ENCODE measurements at regions not wholly inside any gene's neighbourhood (a gene's known extent, or its start where the extent isn't known, plus 50 kb on each side); places are given as distances from the start of the nearest gene placed in this dataset.
"Not testable (repeated sequence)": the region's sequence is repeated elsewhere in the genome, so short reads cannot be mapped to it uniquely, and the experiment has no call there.

DNA sequence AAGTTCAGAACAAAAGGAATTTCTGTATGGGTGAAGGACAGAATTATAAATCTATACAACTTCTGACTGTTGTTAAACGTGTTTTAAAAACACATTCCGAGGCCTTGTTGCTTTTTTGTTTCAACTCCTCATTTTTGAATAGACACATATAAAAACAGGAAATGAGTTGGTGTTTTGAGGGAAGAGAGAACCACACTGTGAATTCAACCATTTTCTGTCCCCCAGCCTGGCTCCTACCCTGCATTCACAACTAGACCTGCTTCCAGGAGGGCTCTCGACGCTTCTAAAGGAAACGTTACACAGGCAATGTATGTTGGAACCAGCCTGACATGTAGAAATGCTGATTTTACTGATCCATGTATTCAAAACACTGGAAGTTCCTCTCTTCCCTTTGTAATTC is 76.5 kb downstream of the OR13A1 start:
- no peaks in the 10 kb centered on the region for H3K9me3 ChIP-seq (ENCODE audit: control insufficient read depth, insufficient read depth, low read length)
- H3K27me3 ChIP-seq (ENCODE audit: control insufficient read depth, insufficient read depth, low read length), result no peaks in the 10 kb centered on the region
- no peaks in the 10 kb centered on the region for H3K36me3 ChIP-seq (ENCODE audit: control insufficient read depth, insufficient read depth, low read length)
- H3K4me1 ChIP-seq (ENCODE audit: control insufficient read depth, insufficient read depth, low read length), result peaks cover 11% of the 10 kb centered on the region
- H3K9ac ChIP-seq (ENCODE audit: low read depth, low read length), result no peak overlapping the region
- H3K4me3 ChIP-seq (ENCODE audit: low read depth, low read length), result no peak overlapping the region

DNA sequence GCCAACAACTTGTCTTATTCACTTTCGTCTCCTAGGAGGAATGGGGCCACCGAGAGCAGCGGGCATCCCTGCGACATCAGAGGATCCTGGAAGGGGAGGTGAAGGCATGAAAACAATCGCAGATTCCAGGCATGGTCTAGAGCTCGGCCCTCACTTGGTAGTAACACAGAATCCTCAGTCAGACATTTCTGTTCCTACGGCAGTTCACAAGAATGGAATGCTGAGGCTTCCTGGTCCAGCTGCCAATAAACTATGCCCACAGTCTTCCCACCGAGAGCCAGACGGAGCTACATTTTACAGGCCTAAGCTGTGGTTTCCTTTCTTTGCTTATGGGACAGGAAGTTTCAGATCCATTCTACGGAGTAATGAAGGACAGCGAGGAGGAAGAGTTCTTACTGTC is 75.8 kb downstream of the OR13A1 start:
- Histone ChIP-seq H3K27me3 (ENCODE audit: control insufficient read depth, insufficient read depth, low read length) (no peaks in the 10 kb centered on the region), H3K4me3 (ENCODE audit: low read depth, low read length) (no peak overlapping the region), H3K9ac (ENCODE audit: low read depth, low read length) (no peak overlapping the region), H3K4me1 (ENCODE audit: control insufficient read depth, insufficient read depth, low read length) (peaks cover 11% of the 10 kb centered on the region), H3K9me3 (ENCODE audit: control insufficient read depth, insufficient read depth, low read length) (no peaks in the 10 kb centered on the region), H3K36me3 (ENCODE audit: control insufficient read depth, insufficient read depth, low read length) (no peaks in the 10 kb centered on the region)

DNA sequence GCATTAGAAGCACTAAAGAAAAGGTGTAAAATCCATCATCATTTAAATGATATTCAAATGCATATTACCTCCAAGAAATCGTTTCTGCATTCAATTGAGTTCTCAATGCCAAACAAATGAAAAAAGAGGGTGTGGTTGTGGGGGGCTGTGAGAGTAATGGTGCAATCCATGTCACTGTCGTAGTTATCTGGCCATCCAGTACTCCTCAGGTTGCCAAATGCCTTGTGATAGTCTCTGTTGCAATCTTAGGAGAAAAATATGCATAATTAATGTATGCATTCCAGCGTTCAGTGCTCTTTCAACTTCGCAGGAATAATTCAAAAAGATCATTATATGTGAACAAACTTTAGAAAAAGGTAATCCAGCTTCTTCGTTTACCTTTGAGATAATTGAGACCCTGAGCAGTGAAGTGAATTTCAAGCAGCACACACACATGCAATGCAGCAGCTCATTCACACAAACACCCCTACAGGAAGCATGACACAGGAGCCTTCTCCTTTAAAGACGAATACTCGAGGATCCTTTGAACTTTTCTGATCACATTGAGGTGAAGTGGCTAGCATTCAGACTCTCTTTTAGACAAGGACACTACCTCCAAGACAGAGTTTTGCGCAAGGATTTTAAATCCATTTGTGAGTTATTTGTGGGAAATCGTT is 73.4 kb downstream of the OR13A1 start:
- Histone ChIP-seq H3K9ac (ENCODE audit: low read depth, low read length) (no peak overlapping the region), H3K9me3 (ENCODE audit: control insufficient read depth, insufficient read depth, low read length) (no peaks in the 10 kb centered on the region), H3K36me3 (ENCODE audit: control insufficient read depth, insufficient read depth, low read length) (no peaks in the 10 kb centered on the region), H3K4me3 (ENCODE audit: low read depth, low read length) (no peak overlapping the region), H3K4me1 (ENCODE audit: control insufficient read depth, insufficient read depth, low read length) (peaks cover 11% of the 10 kb centered on the region), H3K27me3 (ENCODE audit: control insufficient read depth, insufficient read depth, low read length) (no peaks in the 10 kb centered on the region)

DNA sequence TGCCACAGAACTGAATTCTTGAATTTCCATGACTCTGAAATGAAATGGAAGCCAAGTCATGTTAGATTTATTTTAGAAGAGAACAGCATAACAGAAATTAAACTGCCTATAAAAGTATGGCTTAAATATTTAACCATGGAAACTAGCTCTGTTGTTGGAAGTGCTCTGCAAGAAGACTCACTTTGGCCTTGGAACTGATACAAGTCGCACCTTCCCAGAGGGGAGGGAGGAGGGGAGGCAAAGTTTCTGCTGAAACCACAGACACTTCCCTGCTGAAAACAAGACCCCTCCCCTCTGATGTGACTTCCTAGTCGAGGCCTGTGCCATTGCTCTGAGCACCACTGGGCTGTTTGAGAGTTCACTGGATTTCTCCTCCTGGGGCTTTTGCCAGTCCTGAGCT is 72.1 kb downstream of the OR13A1 start:
- Histone ChIP-seq H3K9me3 (ENCODE audit: control insufficient read depth, insufficient read depth, low read length) (no peaks in the 10 kb centered on the region), H3K4me1 (ENCODE audit: control insufficient read depth, insufficient read depth, low read length) (peaks cover 11% of the 10 kb centered on the region), H3K9ac (ENCODE audit: low read depth, low read length) (no peak overlapping the region), H3K27me3 (ENCODE audit: control insufficient read depth, insufficient read depth, low read length) (no peaks in the 10 kb centered on the region), H3K4me3 (ENCODE audit: low read depth, low read length) (no peak overlapping the region), H3K36me3 (ENCODE audit: control insufficient read depth, insufficient read depth, low read length) (no peaks in the 10 kb centered on the region)

DNA sequence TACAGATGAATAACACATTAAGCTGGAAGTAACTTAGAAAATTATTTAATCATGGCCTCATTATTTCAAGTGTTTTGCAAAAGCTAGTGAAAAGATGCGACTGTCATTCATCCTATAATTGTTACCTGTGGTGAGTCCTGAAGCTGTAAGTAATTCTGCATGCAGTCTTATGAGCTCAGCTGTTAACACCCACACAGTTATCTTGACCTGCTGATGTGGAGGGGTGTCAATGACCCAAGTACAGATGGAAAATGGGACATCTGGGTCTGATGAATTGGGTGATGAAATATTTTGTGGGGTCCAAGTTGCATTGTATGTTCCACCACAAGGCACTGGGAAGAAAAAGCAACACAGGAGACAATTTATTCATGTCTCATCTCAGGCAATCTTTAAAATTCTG is 68.9 kb downstream of the OR13A1 start:
- Histone ChIP-seq H3K9ac (ENCODE audit: low read depth, low read length) (no peak overlapping the region), H3K27me3 (ENCODE audit: control insufficient read depth, insufficient read depth, low read length) (no peaks in the 10 kb centered on the region), H3K9me3 (ENCODE audit: control insufficient read depth, insufficient read depth, low read length) (no peaks in the 10 kb centered on the region), H3K4me1 (ENCODE audit: control insufficient read depth, insufficient read depth, low read length) (peaks cover 7% of the 10 kb centered on the region), H3K4me3 (ENCODE audit: low read depth, low read length) (no peak overlapping the region), H3K36me3 (ENCODE audit: control insufficient read depth, insufficient read depth, low read length) (no peaks in the 10 kb centered on the region)

DNA sequence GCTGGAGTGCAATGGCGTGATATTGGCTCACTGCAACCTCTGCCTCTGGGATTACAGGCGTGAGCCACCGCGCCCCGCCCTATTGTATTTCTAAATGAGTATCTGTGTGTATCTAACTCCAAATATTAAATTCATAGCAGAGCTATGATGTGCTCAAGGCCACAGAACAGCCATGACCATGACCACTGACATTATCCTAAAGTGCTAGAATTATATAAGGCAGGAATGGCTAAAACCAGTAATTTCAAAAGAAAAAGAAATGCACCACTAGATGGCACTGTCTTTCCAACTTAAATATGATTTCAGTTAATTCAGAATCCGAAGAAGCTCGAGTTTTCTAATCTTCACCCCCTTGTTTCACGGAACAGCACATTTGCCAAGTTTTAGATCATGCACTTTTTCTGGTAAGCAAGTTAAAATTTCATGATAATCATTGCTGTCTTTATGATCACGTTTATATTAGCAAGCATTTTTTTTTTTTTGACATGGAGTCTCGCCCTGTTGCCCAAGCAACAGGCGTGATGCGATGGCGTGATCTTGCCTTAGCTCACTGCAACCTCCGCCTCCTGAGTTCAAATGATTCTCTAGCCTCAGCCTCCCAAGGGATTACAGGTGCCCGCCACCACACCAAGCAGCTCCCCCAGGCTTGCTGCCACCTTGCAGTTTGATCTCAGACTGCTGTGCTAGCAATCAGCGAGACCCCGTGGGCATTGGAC is 65.3 kb downstream of the OR13A1 start:
- H3K4me3 ChIP-seq (ENCODE audit: low read depth, low read length), result peak overlapping the region; percentile 50
- no peaks in the 10 kb centered on the region for H3K4me1 ChIP-seq (ENCODE audit: control insufficient read depth, insufficient read depth, low read length)
- H3K9me3 ChIP-seq (ENCODE audit: control insufficient read depth, insufficient read depth, low read length), result no peaks in the 10 kb centered on the region
- no peaks in the 10 kb centered on the region for H3K27me3 ChIP-seq (ENCODE audit: control insufficient read depth, insufficient read depth, low read length)
- no peaks in the 10 kb centered on the region for H3K36me3 ChIP-seq (ENCODE audit: control insufficient read depth, insufficient read depth, low read length)
- no peak overlapping the region for H3K9ac ChIP-seq (ENCODE audit: low read depth, low read length)

DNA sequence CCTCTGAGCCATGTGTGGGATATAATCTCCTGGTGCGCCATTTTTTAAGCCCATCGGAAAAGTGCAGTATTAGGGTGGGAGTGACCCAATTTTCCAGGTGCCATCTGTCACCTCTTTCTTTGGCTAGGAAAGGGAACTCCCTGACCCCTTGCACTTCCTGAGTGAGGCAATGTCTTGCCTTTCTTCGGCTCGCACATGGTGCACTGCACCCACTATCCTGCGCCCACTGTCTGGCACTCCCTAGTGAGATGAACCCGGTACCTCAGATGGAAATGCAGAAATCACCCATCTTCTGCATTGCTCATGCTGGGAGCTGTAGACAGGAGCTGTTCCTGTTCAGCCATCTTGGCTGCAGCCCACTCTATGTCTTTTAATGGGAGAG is 64.7 kb downstream of the OR13A1 start:
- not testable (repeated sequence) for H3K4me3 ChIP-seq (ENCODE audit: low read depth, low read length); H3K36me3 ChIP-seq (ENCODE audit: control insufficient read depth, insufficient read depth, low read length); H3K27me3 ChIP-seq (ENCODE audit: control insufficient read depth, insufficient read depth, low read length); H3K9ac ChIP-seq (ENCODE audit: low read depth, low read length); H3K4me1 ChIP-seq (ENCODE audit: control insufficient read depth, insufficient read depth, low read length); H3K9me3 ChIP-seq (ENCODE audit: control insufficient read depth, insufficient read depth, low read length)

Measured in iPS-15b (cell line).